OCI-LY7 (cell line): ENCODE measurements at regions not wholly inside any gene's neighbourhood (a gene's known extent, or its start where the extent isn't known, plus 50 kb on each side); places are given as distances from the start of the nearest gene placed in this dataset.

Experiments
- CTCF ChIP-seq: fragments of 200-600 bp; sonication (generic); conservative IDR thresholded peaks from 2 replicates; pipeline ENCODE4 v1.5.1; 2014; ENCODE audit warnings: mild to moderate bottlenecking, antibody characterized with exemption, low read length, moderate library complexity, mixed read lengths
- EZH2phosphoT487 ChIP-seq: fragments of 200-600 bp; sonication (generic); IDR thresholded peaks from 2 replicates; pipeline ENCODE4 v1.6.1; 2018; ENCODE audit warnings: low read depth, borderline replicate concordance, mild to moderate bottlenecking, mixed run types, antibody characterized with exemption, low read length, moderate library complexity, mixed read lengths

GRCh38 chr2:239583879-239584859 is 183.3 kb upstream of the HDAC4 start:
- no peak for TF ChIP-seq CTCF
- TF ChIP-seq EZH2phosphoT487, result no peak
